B cell (primary cell): ENCODE measurements at regions not wholly inside any gene's neighbourhood (a gene's known extent, or its start where the extent isn't known, plus 50 kb on each side); places are given as distances from the start of the nearest gene placed in this dataset.

ENCODE experiments used
- ATAC-seq: fragments of 200-7000 bp; cut with Tn5 transposase; one replicate; pipeline ENCODE4 v1.10.0; 2021; ENCODE audit warnings: low read depth, mild to moderate bottlenecking, moderate number of reproducible peaks, moderate library complexity
- CTCF ChIA-PET: fragments of 350-600 bp; sonication (Branson Sonifier 250); formaldehyde crosslinking; loops from one replicate; lab custom pipeline; 2021; ENCODE audit warnings: antibody characterized with exemption, inconsistent platforms; lab: Charles Lee
- POLR2A ChIA-PET: fragments of 350-600 bp; sonication (Branson Sonifier 250); formaldehyde crosslinking; loops from one replicate; lab custom pipeline; 2021; ENCODE audit warnings: antibody characterized with exemption; lab: Charles Lee
- DNase-seq: peaks from one replicate; pipeline ENCODE4 v3.0.0; 2013
- H2AFZ ChIP-seq: 2 replicates; pipeline ENCODE4 v1.6.1; 2012; ENCODE audit warnings: mild to moderate bottlenecking, low read depth, low read length; ENCODE audit not compliant: insufficient read depth, poor library complexity, severe bottlenecking
- H3K27ac ChIP-seq, 2 donors: 1 replicate in 1 of 2; 2 replicates in 1 of 2; pipeline ENCODE4 v1.5.1; 2012 to 2013; ENCODE audit warnings: low read length in 2 of 2, mild to moderate bottlenecking in 2 of 2, moderate library complexity in 1 of 2
- H3K27me3 ChIP-seq, 4 experiments: fragments of 200-600 bp in 1 of 4; sonication (generic) in 1 of 4; replicated peaks in 1 of 4; 1 replicate in 2 of 4; 2 replicates in 2 of 4; pipeline versions ENCODE4 v1.6.1 to v1.7.0; 2013 to 2016; ENCODE audit warnings: low read length in 3 of 4, mild to moderate bottlenecking in 2 of 4, mixed read lengths in 1 of 4, moderate library complexity in 1 of 4; ENCODE audit not compliant: insufficient read depth in 4 of 4, control insufficient read depth in 3 of 4; ENCODE audit errors: control extremely low read depth in 1 of 4
- H3K36me3 ChIP-seq, 2 experiments: replicated peaks in 1 of 2; 1 replicate in 1 of 2; 2 replicates in 1 of 2; pipeline versions ENCODE4 v1.6.1 to v1.7.1; 2013; ENCODE audit warnings: low read length in 1 of 2; ENCODE audit not compliant: insufficient read depth in 2 of 2, control insufficient read depth in 1 of 2; ENCODE audit errors: control extremely low read depth in 1 of 2, extremely low read depth in 1 of 2
- H3K4me1 ChIP-seq, 2 donors: fragments of 200-600 bp in 1 of 2; sonication (generic) in 1 of 2; 1 replicate in 1 of 2; 2 replicates in 1 of 2; pipeline versions ENCODE4 v1.5.1 to v1.6.1; 2013 to 2017; ENCODE audit warnings: low read length in 2 of 2; ENCODE audit not compliant: control insufficient read depth in 2 of 2, insufficient read depth in 2 of 2
- H3K4me2 ChIP-seq: replicated peaks from 2 replicates; pipeline ENCODE3; 2012; ENCODE audit warnings: mild to moderate bottlenecking, low read depth, low read length; ENCODE audit not compliant: poor library complexity, severe bottlenecking
- H3K4me3 ChIP-seq, 5 experiments: fragments of 200-600 bp in 1 of 5; sonication (generic) in 1 of 5; 1 replicate in 3 of 5; 2 replicates in 2 of 5; pipeline versions ENCODE4 v1.5.1 to v1.7.0; 2011 to 2016; ENCODE audit warnings: low read length in 4 of 5, mild to moderate bottlenecking in 4 of 5, low read depth in 2 of 5, control low read depth in 1 of 5, moderate library complexity in 1 of 5; ENCODE audit not compliant: insufficient read depth in 1 of 5; ENCODE audit errors: control extremely low read depth in 1 of 5, extremely low read depth in 1 of 5
- H3K79me2 ChIP-seq: fragments of 200-600 bp; sonication (generic); one replicate; pipeline ENCODE4 v1.6.0; 2016; ENCODE audit warnings: low read length; ENCODE audit not compliant: control insufficient read depth, insufficient read depth
- H3K9ac ChIP-seq: fragments of 200-600 bp; sonication (generic); 2 replicates; pipeline ENCODE4 v1.6.1; 2017; ENCODE audit warnings: mild to moderate bottlenecking, low read length, moderate library complexity
- H3K9me3 ChIP-seq, 3 donors: one replicate each; pipeline versions ENCODE4 v1.6.1 to v1.7.1; 2013; ENCODE audit warnings: low read length in 2 of 3; ENCODE audit not compliant: control insufficient read depth in 2 of 3, insufficient read depth in 1 of 3; ENCODE audit errors: control extremely low read depth in 1 of 3
- H4K20me1 ChIP-seq: 2 replicates; pipeline ENCODE4 v1.6.0; 2012; ENCODE audit warnings: mild to moderate bottlenecking, low read length; ENCODE audit not compliant: insufficient read depth, control insufficient read depth, poor library complexity, severe bottlenecking
- H3K27ac Mint-ChIP-seq: one replicate; pipeline ENCODE4 v1.8.0; 2021; ENCODE audit warnings: mixed read lengths
- H3K27me3 Mint-ChIP-seq: one replicate; pipeline ENCODE4 v1.8.0; 2021; ENCODE audit warnings: mixed read lengths
- H3K4me1 Mint-ChIP-seq: one replicate; pipeline ENCODE4 v1.8.0; 2021; ENCODE audit warnings: mixed read lengths
- H3K4me3 Mint-ChIP-seq: one replicate; pipeline ENCODE4 v1.8.0; 2021; ENCODE audit warnings: mixed read lengths
- H3K9me3 Mint-ChIP-seq: one replicate; pipeline ENCODE4 v1.8.0; 2022; ENCODE audit warnings: mixed read lengths; ENCODE audit not compliant: insufficient read depth
- EZH2 ChIP-seq: IDR thresholded peaks from 2 replicates; pipeline ENCODE4 v1.6.1; 2012; ENCODE audit warnings: borderline replicate concordance, low read depth, mild to moderate bottlenecking, moderate library complexity, low read length; ENCODE audit not compliant: insufficient read depth, poor library complexity, severe bottlenecking
- WGBS: methylation state at CpG from one replicate; pipeline ENCODE4 v1.1.5; 2013; ENCODE audit warnings: missing lambda C conversion rate; ENCODE audit not compliant: insufficient coverage; 5-methylcytosine and 5-hydroxymethylcytosine counted together
- intact Hi-C: fragments of 100-400 bp; cut with micrococcal nuclease; formaldehyde crosslinking; loops from one replicate; pipeline ENCODE4 v1.10.0; 2022
- TF ChIP-seq, protein P1 (sequence below): fragments of 200-600 bp; IDR thresholded peaks from one replicate; pipeline ENCODE4 v1.8.0; 2022; ENCODE audit warnings: antibody characterized with exemption, mild to moderate bottlenecking

DNA sequence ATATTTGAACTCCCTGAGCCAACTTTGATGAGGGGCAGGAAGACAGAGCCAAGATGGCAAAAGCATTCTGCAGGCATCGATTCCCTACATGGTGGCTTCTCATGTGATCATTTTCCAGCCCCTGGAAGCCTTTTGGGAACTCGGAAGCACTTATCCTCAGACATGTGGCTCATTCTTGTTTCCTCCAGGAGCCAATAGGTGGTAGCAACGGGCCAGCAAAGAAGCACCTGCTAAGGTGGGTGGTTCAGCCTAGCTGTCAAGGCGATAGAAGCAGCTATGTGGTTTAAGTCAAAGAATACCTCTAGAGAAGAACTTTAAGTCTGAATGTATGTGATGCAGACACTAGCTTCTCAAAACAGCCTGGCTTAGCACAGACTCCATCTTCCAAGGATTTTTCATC is 64.9 kb upstream of the PAX1 start:
- Mint-ChIP-seq H3K9me3 (peaks cover 2% of the 10 kb centered on the region), H3K4me3 (no peak overlapping the region), H3K27me3 (peaks cover 9% of the 10 kb centered on the region), H3K27ac (no peak overlapping the region), H3K4me1 (no peaks in the 10 kb centered on the region)
- H3K4me1 ChIP-seq, result no peaks in the 10 kb centered on the region
- no peak overlapping the region for H3K4me3 ChIP-seq
- no peaks in the 10 kb centered on the region for H4K20me1 ChIP-seq
- no peak for DNase-seq
- H3K27me3 ChIP-seq, result peaks cover 0 to 3% (median 0%) of the 10 kb centered on the region in 4 experiments
- H3K9ac ChIP-seq, result no peak overlapping the region
- no peak overlapping the region for H3K27ac ChIP-seq
- H3K9me3 ChIP-seq, result peaks cover 0 to 1% (median 0%) of the 10 kb centered on the region in 3 donors
- no peak overlapping the region for H2AFZ ChIP-seq
- 20% methylated on average over 3 of the region's 4 CpGs for WGBS
- no peak overlapping the region for H3K4me2 ChIP-seq
- CTCF ChIA-PET, result no interaction called here
- intact Hi-C loops, result no loop called here
- no peak for ATAC-seq
- no peaks in the 10 kb centered on the region for H3K79me2 ChIP-seq
- no peaks in the 10 kb centered on the region for H3K36me3 ChIP-seq
- TF ChIP-seq EZH2, result no peak
- TF ChIP-seq, protein P1, sequence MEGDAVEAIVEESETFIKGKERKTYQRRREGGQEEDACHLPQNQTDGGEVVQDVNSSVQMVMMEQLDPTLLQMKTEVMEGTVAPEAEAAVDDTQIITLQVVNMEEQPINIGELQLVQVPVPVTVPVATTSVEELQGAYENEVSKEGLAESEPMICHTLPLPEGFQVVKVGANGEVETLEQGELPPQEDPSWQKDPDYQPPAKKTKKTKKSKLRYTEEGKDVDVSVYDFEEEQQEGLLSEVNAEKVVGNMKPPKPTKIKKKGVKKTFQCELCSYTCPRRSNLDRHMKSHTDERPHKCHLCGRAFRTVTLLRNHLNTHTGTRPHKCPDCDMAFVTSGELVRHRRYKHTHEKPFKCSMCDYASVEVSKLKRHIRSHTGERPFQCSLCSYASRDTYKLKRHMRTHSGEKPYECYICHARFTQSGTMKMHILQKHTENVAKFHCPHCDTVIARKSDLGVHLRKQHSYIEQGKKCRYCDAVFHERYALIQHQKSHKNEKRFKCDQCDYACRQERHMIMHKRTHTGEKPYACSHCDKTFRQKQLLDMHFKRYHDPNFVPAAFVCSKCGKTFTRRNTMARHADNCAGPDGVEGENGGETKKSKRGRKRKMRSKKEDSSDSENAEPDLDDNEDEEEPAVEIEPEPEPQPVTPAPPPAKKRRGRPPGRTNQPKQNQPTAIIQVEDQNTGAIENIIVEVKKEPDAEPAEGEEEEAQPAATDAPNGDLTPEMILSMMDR, result no peak
- POLR2A ChIA-PET, result no interaction called here

DNA sequence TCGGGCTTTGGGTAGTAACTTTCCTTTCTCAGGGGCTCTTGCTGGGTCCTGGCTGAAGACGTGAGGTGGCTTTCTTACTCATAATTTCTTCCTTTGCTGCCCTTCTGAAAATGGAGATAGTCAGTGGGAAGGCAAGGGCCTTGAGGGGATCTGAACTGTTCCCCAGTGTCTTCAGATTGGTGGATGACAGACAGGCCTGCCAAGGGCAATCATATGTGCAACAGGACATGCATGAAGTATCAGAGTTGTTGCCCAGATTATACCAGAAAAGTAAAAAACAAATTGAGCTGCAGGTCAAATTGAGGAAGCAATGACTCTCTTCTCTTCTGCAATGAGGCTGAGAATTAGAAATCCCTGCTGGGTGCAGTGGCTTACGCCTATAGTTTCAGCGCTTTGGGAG is 71.6 kb upstream of the PAX1 start:
- H3K9me3 ChIP-seq, result no peaks in the 10 kb centered on the region
- Mint-ChIP-seq H3K27ac (no peak overlapping the region), H3K27me3 (no peaks in the 10 kb centered on the region), H3K9me3 (no peaks in the 10 kb centered on the region), H3K4me3 (no peak overlapping the region), H3K4me1 (peaks cover 7% of the 10 kb centered on the region)
- peaks cover 6 to 8% of the 10 kb centered on the region in 2 donors for H3K4me1 ChIP-seq
- DNase-seq (no peak), ATAC-seq (no peak)
- no peaks in the 10 kb centered on the region for H4K20me1 ChIP-seq
- H3K9ac ChIP-seq, result no peak overlapping the region
- intact Hi-C loops, result no loop called here
- H3K36me3 ChIP-seq, result no peaks in the 10 kb centered on the region
- TF ChIP-seq, protein P1, result no peak
- no peaks in the 10 kb centered on the region for H3K79me2 ChIP-seq
- H3K4me2 ChIP-seq, result no peak overlapping the region
- H3K27me3 ChIP-seq, result no peaks in the 10 kb centered on the region
- 70% methylated on average over 3 of the region's 4 CpGs for WGBS
- H2AFZ ChIP-seq, result no peak overlapping the region
- CTCF ChIA-PET, result interaction anchor here (0.6 to 1.4 kb wide), 2 partner anchors 11 to 56 kb away, joined by 3 read pairs; no protein-coding TSS in a partner anchor
- POLR2A ChIA-PET, result no interaction called here
- no peak overlapping the region for H3K4me3 ChIP-seq
- no peak overlapping the region for H3K27ac ChIP-seq
